Spinal cord (tissue), 9 donors: ENCODE measurements at regions not wholly inside any gene's neighbourhood (a gene's known extent, or its start where the extent isn't known, plus 50 kb on each side); places are given as distances from the start of the nearest gene placed in this dataset.
"Not testable (repeated sequence)": the region's sequence is repeated elsewhere in the genome, so short reads cannot be mapped to it uniquely, and the experiment has no call there.

ENCODE experiments used
- DNase-seq, 6 donors: peaks; one replicate each; pipeline versions ENCODE4 v3.0.0 to v3.0.0-alpha.2; 2013 to 2015; ENCODE audit warnings: low spot score in 6 of 6, low read depth in 4 of 6
- H3K27ac ChIP-seq: one replicate; pipeline ENCODE4 v1.5.1; 2013; ENCODE audit warnings: low read depth, low read length, control low read depth
- H3K27me3 ChIP-seq: one replicate; pipeline ENCODE4 v1.6.1; 2013; ENCODE audit warnings: low read length; ENCODE audit not compliant: control insufficient read depth, insufficient read depth
- H3K36me3 ChIP-seq: one replicate; pipeline ENCODE4 v1.6.1; 2013; ENCODE audit warnings: low read length; ENCODE audit not compliant: control insufficient read depth, insufficient read depth
- H3K4me1 ChIP-seq: one replicate; pipeline ENCODE4 v1.6.1; 2013; ENCODE audit warnings: low read length; ENCODE audit not compliant: control insufficient read depth, insufficient read depth
- H3K4me3 ChIP-seq: one replicate; pipeline ENCODE4 v1.5.1; 2013; ENCODE audit warnings: low read depth, low read length, control low read depth
- H3K9me3 ChIP-seq: one replicate; pipeline ENCODE4 v1.6.1; 2013; ENCODE audit warnings: low read length; ENCODE audit not compliant: control insufficient read depth, insufficient read depth
- WGBS: methylation state at CpG from one replicate; pipeline ENCODE4 v1.1.5; 2013; ENCODE audit warnings: missing lambda C conversion rate; ENCODE audit not compliant: insufficient coverage; 5-methylcytosine and 5-hydroxymethylcytosine counted together
- donor health status: healthy.

DNA sequence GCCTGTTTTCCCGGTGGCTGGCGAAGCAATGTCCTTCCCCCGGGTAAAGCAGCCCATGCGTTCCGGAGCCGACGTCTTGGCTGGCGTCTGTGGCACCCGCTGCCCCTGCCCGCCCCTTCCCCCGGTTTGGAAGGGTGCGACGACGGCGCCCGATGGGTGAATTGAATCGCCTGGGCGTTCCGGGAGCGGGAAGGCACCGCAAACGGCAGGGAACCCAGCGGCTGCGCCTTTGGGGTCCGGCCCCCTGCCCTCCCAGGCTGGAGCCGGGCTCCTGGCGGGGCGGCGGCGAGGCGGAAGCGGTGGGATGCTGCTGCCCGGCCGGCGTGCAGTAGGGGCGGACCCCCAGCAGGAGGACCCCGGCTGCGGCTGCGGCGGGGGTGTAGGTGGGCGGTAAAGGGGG is 123.6 kb upstream of the RHOU start:
- not testable (repeated sequence) for H3K27me3 ChIP-seq, H3K4me3 ChIP-seq
- WGBS: no CpG with 5 or more reads among the region's 41 CpGs

DNA sequence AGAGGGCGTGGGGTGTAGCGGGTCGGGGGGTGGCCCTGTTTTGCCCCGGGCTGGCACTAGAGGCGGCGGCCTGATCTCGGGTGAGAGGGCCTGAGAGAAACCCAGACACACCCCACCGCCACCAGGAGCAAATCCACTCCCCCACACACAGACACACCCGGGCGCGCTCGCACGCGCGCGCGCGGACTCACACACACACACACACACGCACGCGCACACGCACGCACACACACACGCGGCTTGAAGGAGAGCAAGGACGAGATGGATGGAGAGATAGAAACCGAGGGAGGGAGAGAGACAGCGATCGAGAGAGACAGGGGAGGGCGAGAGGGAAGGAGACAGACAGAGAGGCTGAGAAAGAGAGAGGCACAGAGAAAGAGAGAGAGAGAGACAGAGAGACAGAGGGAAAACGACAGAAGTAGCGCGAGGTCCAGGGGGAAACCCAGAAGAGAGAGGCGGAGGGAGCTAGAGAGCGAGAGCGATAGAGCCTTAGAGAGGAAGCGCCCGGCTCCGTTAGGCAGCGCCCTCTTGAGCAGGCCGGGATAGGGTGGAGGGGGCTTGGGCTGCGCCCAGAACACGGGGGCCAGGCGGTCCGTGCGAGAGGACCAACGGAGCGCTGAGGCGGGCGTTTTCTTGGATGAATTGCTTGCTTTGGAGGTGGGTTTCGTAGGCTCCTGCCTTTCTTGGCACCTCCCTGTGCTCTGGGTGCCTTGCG is 113.1 kb upstream of the RHOU start:
- DNase-seq, H3K36me3 ChIP-seq, H3K27me3 ChIP-seq, H3K9me3 ChIP-seq, H3K4me1 ChIP-seq, H3K4me3 ChIP-seq, H3K27ac ChIP-seq: not testable (repeated sequence)
- no CpG with 5 or more reads among the region's 52 CpGs for WGBS

More for the DNA sequence above, 123.6 kb upstream of the RHOU start:
- H3K36me3 ChIP-seq, H3K4me1 ChIP-seq, H3K27ac ChIP-seq, H3K9me3 ChIP-seq, DNase-seq: not testable (repeated sequence)

DNA sequence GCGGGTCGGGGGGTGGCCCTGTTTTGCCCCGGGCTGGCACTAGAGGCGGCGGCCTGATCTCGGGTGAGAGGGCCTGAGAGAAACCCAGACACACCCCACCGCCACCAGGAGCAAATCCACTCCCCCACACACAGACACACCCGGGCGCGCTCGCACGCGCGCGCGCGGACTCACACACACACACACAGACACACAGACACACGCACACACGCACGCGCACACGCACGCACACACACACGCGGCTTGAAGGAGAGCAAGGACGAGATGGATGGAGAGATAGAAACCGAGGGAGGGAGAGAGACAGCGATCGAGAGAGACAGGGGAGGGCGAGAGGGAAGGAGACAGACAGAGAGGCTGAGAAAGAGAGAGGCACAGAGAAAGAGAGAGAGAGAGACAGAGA is 108.8 kb upstream of the RHOU start:
- DNase-seq, H3K4me1 ChIP-seq, H3K9me3 ChIP-seq, H3K27ac ChIP-seq, H3K27me3 ChIP-seq, H3K36me3 ChIP-seq, H3K4me3 ChIP-seq: not testable (repeated sequence)
- WGBS: no CpG with 5 or more reads among the region's 30 CpGs

DNA sequence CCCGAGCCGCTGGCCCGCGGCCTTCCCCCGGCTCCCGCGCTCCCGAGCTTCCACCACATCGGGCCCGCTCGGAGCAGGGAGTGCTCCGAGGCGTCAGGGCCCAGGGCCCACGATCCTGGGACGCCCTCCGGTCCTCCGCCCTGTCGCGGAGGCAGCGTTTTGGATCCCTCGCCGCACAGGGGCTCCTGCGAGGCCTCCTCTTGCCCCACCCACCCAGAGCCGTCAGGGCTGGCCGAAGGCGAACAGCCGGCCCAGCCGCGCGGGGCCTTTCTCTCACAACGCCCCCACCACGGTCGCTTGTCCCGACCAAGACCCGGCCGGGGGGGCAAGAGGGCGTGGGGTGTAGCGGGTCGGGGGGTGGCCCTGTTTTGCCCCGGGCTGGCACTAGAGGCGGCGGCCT is 102.4 kb upstream of the RHOU start:
- not testable (repeated sequence) for H3K4me1 ChIP-seq, H3K27me3 ChIP-seq, DNase-seq, H3K36me3 ChIP-seq, H3K9me3 ChIP-seq, H3K4me3 ChIP-seq, H3K27ac ChIP-seq
- WGBS: no CpG with 5 or more reads among the region's 42 CpGs

DNA sequence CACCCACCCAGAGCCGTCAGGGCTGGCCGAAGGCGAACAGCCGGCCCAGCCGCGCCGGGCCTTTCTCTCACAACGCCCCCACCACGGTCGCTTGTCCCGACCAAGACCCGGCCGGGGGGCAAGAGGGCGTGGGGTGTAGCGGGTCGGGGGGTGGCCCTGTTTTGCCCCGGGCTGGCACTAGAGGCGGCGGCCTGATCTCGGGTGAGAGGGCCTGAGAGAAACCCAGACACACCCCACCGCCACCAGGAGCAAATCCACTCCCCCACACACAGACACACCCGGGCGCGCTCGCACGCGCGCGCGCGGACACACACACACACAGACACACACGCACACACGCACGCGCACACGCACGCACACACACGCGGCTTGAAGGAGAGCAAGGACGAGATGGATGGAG is 100.0 kb upstream of the RHOU start:
- not testable (repeated sequence) for H3K4me1 ChIP-seq, H3K27me3 ChIP-seq, DNase-seq, H3K9me3 ChIP-seq, H3K27ac ChIP-seq, H3K4me3 ChIP-seq, H3K36me3 ChIP-seq
- no CpG with 5 or more reads among the region's 40 CpGs for WGBS

DNA sequence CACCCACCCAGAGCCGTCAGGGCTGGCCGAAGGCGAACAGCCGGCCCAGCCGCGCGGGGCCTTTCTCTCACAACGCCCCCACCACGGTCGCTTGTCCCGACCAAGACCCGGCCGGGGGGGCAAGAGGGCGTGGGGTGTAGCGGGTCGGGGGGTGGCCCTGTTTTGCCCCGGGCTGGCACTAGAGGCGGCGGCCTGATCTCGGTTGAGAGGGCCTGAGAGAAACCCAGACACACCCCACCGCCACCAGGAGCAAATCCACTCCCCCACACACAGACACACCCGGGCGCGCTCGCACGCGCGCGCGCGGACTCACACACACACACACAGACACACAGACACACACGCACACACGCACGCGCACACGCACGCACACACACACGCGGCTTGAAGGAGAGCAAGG is 97.8 kb upstream of the RHOU start:
- not testable (repeated sequence) for H3K27me3 ChIP-seq, DNase-seq, H3K9me3 ChIP-seq, H3K27ac ChIP-seq, H3K4me1 ChIP-seq, H3K4me3 ChIP-seq, H3K36me3 ChIP-seq
- no CpG with 5 or more reads among the region's 39 CpGs for WGBS

DNA sequence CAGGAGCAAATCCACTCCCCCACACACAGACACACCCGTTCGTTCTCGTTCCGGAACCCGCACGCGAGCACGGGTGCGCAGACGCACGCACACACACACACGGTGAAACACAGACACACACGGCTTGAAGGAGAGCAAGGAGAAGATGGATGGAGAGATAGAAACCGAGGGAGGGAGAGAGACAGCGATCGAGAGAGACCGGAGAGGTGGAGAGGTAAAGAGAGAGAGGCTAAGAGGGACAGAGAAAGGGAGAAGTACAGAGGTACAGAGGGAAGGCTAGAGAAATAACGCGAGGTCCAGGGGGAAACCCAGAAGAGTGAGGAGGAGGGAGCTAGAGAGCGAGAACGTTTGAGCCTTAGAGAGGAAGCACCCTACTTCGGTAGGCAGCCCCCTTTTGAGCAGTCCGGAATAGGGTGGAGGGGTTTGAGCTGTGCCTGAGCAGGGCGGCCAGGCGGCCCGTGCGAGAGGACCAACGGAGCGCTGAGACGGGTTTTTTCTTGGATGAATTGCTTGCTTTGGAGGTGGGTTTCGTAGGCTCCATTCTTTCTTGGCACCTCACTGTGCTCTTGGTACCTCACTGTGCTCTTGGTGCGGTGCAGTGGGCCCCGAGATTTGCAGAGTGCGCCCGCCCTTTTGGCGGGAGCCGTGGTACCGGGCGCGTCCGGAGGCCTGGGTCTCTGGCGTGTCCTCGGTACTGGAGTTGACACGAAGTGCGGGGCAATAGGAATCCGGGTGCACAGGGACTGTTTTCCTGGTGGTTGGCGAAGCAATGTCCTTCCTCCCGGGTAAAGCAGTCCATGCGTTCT is 88.4 kb upstream of the RHOU start:
- peaks cover 23% of the 10 kb centered on the region for H3K4me1 ChIP-seq
- H3K4me3 ChIP-seq: peak overlapping the region; percentile 28
- H3K9me3 ChIP-seq: no peaks in the 10 kb centered on the region
- DNase-seq: peak in 2 of 6 donors; percentile 43 to 64
- peaks cover 54% of the 10 kb centered on the region for H3K27me3 ChIP-seq
- H3K27ac ChIP-seq: no peak overlapping the region
- WGBS: under 1% methylated on average over 37 of the region's 49 CpGs
- H3K36me3 ChIP-seq: no peaks in the 10 kb centered on the region

DNA sequence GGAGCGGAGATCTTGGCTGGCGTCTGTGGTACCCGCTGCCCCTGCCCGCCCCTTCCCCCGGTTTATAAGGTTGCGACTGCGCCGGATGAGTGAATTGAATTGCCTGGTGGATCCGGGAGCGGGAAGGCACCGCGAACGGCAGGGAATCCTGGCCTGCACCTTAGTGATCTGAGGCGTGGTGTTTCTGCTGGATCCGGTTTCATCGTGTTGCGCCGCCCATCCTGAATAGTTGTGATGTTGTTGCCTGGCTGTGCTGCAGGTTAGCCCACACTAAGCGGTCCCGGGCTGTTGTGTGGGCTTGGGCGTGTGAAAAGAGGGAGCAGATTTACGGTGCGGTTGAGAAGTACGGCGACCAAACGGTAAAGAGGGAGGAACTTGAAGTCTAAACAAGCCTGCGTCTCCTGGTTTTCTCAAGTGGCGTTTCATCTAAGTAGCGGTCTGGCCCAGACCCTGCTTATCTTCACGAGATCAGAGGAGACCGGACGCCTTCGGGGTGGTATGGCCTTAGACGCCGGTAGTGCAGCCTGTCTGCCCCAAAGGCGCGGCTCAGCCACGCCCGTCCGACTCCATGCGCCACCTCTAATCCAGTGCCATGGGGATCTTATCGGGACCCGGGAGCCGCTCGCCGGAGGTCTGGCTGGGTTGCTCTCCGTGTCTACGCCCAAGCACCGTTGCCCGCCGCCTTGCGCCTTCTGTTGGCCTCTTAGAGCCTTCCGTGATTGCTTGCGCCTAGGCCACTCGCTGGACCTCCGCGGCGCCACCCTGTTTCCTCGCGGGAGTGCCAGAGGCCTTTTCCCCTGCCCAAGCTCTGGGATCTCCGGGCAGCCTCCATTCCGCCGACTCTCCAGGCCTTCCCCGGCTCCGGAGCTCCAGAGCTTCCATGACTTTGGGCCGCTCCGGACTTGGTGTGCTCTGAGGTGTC is 87.5 kb upstream of the RHOU start:
- no peaks in the 10 kb centered on the region for H3K36me3 ChIP-seq
- no peak overlapping the region for H3K27ac ChIP-seq
- DNase-seq: peak in 1 of 6 donors; percentile 54
- peak overlapping the region; percentile 28 for H3K4me3 ChIP-seq
- under 1% methylated on average over 67 of the region's 67 CpGs for WGBS
- peaks cover 54% of the 10 kb centered on the region for H3K27me3 ChIP-seq
- H3K4me1 ChIP-seq: peaks cover 23% of the 10 kb centered on the region
- H3K9me3 ChIP-seq: no peaks in the 10 kb centered on the region

DNA sequence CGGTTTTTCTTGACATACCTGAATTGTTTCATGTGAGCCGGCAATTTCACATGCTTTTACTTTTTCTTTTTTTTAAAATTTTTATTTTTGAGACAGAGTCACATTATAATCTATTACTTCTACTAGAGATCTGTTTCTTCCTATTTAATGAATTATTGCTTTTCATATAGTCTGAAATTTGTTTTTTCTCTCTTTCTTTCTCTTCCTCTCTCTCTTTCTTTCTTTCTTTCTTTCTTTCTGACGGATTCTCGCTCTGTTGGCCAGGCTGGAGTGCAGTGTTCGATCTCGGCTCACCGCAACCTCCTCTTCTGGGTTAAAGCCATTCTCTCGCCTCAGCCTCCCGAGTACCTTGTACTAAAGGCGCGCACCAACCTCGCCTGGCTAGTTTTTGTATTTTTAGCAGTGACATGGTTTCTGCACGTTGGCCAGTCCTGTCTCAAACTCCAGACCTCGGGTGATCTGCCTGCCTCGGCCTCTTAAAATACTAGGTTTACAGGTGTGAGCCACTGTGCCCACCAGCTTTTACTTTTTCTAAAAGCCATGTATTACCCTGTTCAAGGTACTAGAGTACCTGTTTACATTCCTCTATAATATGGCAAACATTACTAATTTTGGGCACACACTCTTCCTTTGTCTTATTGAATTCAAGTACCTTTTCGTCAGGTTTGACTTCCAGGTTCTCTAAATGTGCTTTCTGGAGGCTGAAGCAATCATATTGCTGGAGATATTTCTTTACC is 86.5 kb upstream of the RHOU start:
- no peak overlapping the region for H3K4me3 ChIP-seq
- no peaks in the 10 kb centered on the region for H3K36me3 ChIP-seq
- no peaks in the 10 kb centered on the region for H3K9me3 ChIP-seq
- peaks cover 56% of the 10 kb centered on the region for H3K27me3 ChIP-seq
- 45% methylated on average over 13 of the region's 16 CpGs for WGBS
- no peak for DNase-seq
- no peak overlapping the region for H3K27ac ChIP-seq
- peaks cover 23% of the 10 kb centered on the region for H3K4me1 ChIP-seq
